KMS-11 (cell line): ENCODE measurements at regions not wholly inside any gene's neighbourhood (a gene's known extent, or its start where the extent isn't known, plus 50 kb on each side); places are given as distances from the start of the nearest gene placed in this dataset.

Experiments used
- H2AFZ ChIP-seq: fragments of 200-600 bp; sonication (generic); 2 replicates; pipeline ENCODE4 v1.6.1; 2016; ENCODE audit warnings: antibody characterized with exemption, mixed run types, low read depth
- H3K27ac ChIP-seq: fragments of 200-600 bp; sonication (generic); 2 replicates; pipeline ENCODE4 v1.6.1; 2016; ENCODE audit warnings: mild to moderate bottlenecking, mixed run types
- H3K27me3 ChIP-seq: fragments of 200-600 bp; sonication (generic); 2 replicates; pipeline ENCODE4 v1.6.1; 2017; ENCODE audit warnings: mild to moderate bottlenecking, low read depth, mixed run types, moderate library complexity; ENCODE audit not compliant: insufficient read depth
- H3K36me3 ChIP-seq: fragments of 200-600 bp; sonication (generic); 2 replicates; pipeline ENCODE4 v1.6.1; 2017; ENCODE audit warnings: mild to moderate bottlenecking, mixed run types; ENCODE audit not compliant: insufficient read depth
- H3K4me1 ChIP-seq: fragments of 200-600 bp; sonication (generic); 2 replicates; pipeline ENCODE4 v1.6.1; 2016; ENCODE audit warnings: mild to moderate bottlenecking, low read depth, mixed run types; ENCODE audit not compliant: poor library complexity, severe bottlenecking
- H3K4me2 ChIP-seq: fragments of 200-600 bp; sonication (generic); 2 replicates; pipeline ENCODE4 v1.7.0; 2016; ENCODE audit warnings: mild to moderate bottlenecking, mixed run types
- H3K4me3 ChIP-seq: fragments of 200-600 bp; sonication (generic); IDR thresholded peaks from 2 replicates; pipeline ENCODE4 v1.6.1; 2017; ENCODE audit warnings: low read depth, low read length, mixed read lengths; ENCODE audit not compliant: insufficient read depth
- H3K79me2 ChIP-seq: fragments of 200-600 bp; sonication (generic); 2 replicates; pipeline ENCODE4 v1.6.1; 2016; ENCODE audit warnings: low read depth, mixed run types; ENCODE audit not compliant: insufficient read depth
- H3K9ac ChIP-seq: fragments of 200-600 bp; sonication (generic); 2 replicates; pipeline ENCODE4 v1.6.1; 2016; ENCODE audit warnings: mild to moderate bottlenecking, mixed run types
- H4K20me1 ChIP-seq: fragments of 200-600 bp; sonication (generic); 2 replicates; pipeline ENCODE4 v1.6.1; 2016; ENCODE audit warnings: mild to moderate bottlenecking, mixed run types; ENCODE audit not compliant: insufficient read depth
- TF ChIP-seq, protein P1 (sequence below): fragments of 200-600 bp; sonication (generic); conservative IDR thresholded peaks from 2 replicates; pipeline ENCODE4 v1.6.1; 2017; ENCODE audit warnings: low read depth, mild to moderate bottlenecking, antibody characterized with exemption, low read length, moderate library complexity, mixed read lengths

DNA sequence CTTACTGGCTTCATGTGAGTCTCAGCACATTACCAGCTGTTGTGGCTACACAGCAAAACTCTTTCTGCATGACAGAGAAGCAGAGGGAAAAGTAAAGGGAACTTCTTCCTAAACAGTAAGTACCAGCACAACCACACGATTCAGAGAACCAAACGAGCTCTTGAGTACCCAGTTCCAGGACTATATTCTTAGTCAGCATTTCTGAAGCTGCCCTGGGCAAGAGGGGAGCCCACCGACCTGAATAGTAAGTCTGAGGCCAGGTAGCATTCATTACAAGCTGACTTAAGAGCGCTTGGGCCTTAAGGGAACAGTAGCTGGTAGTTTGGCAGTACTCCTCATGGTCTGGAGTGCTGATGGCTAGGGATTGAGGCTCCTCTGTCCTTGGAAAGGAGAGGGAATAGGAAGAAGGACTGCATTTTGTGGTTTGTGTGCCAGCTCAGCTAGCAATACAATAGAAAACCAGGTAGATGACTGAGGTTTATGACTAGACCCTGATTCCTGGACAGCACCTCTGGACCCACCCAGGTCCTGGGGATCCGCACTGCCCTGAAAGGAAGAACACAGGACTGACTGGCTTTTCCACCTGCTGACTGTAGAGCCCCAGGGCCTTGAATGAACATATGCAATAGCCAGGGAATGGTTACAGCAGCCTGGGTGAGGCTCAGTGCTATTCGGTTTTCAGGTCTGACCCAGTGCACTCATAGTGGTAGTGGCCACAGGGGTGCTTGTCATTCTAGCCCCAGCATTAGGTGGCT, 396.8 kb upstream of the PRMT6 start:
- Histone ChIP-seq H3K4me1 (no peaks in the 10 kb centered on the region), H4K20me1 (no peaks in the 10 kb centered on the region), H3K27me3 (no peaks in the 10 kb centered on the region), H3K79me2 (no peaks in the 10 kb centered on the region), H3K9ac (no peak overlapping the region), H3K27ac (no peak overlapping the region), H3K4me2 (no peak overlapping the region), H3K36me3 (no peaks in the 10 kb centered on the region), H3K4me3 (no peak overlapping the region), H2AFZ (no peak overlapping the region)
- TF ChIP-seq, protein P1, sequence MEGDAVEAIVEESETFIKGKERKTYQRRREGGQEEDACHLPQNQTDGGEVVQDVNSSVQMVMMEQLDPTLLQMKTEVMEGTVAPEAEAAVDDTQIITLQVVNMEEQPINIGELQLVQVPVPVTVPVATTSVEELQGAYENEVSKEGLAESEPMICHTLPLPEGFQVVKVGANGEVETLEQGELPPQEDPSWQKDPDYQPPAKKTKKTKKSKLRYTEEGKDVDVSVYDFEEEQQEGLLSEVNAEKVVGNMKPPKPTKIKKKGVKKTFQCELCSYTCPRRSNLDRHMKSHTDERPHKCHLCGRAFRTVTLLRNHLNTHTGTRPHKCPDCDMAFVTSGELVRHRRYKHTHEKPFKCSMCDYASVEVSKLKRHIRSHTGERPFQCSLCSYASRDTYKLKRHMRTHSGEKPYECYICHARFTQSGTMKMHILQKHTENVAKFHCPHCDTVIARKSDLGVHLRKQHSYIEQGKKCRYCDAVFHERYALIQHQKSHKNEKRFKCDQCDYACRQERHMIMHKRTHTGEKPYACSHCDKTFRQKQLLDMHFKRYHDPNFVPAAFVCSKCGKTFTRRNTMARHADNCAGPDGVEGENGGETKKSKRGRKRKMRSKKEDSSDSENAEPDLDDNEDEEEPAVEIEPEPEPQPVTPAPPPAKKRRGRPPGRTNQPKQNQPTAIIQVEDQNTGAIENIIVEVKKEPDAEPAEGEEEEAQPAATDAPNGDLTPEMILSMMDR: no peak

DNA sequence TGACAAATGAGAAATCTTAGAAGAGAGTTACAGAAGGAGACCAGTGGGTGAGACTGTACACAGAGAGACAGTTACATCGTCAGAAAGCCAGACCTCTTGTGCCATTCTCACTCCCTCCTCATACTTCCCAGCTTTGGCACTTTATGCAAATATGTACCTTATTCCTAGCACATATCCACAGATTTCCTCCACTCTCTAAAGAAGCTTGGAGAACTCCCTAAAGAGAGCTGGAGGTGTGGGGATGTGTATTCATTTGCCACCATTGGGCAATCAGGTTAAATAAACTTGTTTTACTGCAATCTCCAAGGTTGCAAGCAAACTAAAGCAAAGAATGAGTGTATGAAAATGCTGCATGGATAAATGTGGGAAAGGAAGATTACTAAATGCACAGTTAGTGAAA, 380.9 kb upstream of the PRMT6 start:
- TF ChIP-seq, protein P1: no peak
- H3K4me2 ChIP-seq: no peak overlapping the region
- H3K36me3 ChIP-seq: no peaks in the 10 kb centered on the region
- no peaks in the 10 kb centered on the region for H3K27me3 ChIP-seq
- H3K27ac ChIP-seq: no peak overlapping the region
- H4K20me1 ChIP-seq: no peaks in the 10 kb centered on the region
- H3K4me1 ChIP-seq: no peaks in the 10 kb centered on the region
- H3K79me2 ChIP-seq: no peaks in the 10 kb centered on the region
- no peak overlapping the region for H3K9ac ChIP-seq
- H2AFZ ChIP-seq: no peak overlapping the region
- H3K4me3 ChIP-seq: no peak overlapping the region

DNA sequence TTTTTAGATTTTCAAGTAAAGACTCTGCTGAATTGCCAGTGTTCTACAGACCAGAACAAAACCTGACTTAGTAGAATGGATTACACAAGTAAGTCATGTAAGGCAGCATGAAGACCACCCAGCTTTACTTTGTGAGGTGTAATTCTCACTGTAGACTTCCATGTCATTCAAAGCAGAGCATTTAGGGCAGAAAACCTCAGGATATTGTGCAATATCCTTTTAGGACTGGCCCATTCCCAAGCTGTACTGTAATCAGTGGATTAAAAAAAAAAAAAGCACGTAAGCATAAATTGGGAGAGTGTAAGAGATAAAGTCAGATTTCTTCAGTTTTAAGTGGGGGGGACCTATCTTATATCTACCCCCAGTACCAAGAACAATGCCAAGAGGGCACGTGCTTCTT, 380.5 kb upstream of the PRMT6 start:
- H2AFZ ChIP-seq: no peak overlapping the region
- no peak overlapping the region for H3K9ac ChIP-seq
- H3K79me2 ChIP-seq: no peaks in the 10 kb centered on the region
- H3K27me3 ChIP-seq: no peaks in the 10 kb centered on the region
- H3K27ac ChIP-seq: no peak overlapping the region
- H4K20me1 ChIP-seq: no peaks in the 10 kb centered on the region
- no peak overlapping the region for H3K4me3 ChIP-seq
- TF ChIP-seq, protein P1: no peak
- H3K36me3 ChIP-seq: no peaks in the 10 kb centered on the region
- H3K4me1 ChIP-seq: no peaks in the 10 kb centered on the region
- no peak overlapping the region for H3K4me2 ChIP-seq

DNA sequence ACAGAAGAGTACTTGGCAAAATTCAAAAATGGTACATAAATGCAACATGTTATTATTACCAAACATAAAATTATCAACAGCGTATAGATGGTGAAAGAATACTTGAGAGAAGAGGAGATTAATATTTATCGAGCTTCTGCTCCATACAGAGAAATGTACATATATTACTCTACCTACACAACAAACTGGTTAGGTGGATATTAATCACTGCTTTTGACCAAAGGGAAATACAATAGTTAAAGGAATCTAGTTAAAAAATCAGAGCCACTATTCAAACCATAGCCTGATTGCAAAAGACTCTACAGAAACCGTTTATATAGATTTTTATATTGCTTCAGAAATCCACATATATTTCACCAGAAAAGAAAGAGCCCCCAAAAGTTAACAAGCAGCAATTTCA, 379.3 kb upstream of the PRMT6 start:
- TF ChIP-seq, protein P1: no peak
- no peaks in the 10 kb centered on the region for H3K36me3 ChIP-seq
- no peaks in the 10 kb centered on the region for H3K4me1 ChIP-seq
- no peak overlapping the region for H3K4me2 ChIP-seq
- no peaks in the 10 kb centered on the region for H3K79me2 ChIP-seq
- H3K9ac ChIP-seq: no peak overlapping the region
- H3K4me3 ChIP-seq: no peak overlapping the region
- no peak overlapping the region for H3K27ac ChIP-seq
- no peak overlapping the region for H2AFZ ChIP-seq
- H3K27me3 ChIP-seq: no peaks in the 10 kb centered on the region
- no peaks in the 10 kb centered on the region for H4K20me1 ChIP-seq
